Stimulated activated CD8-positive, alpha-beta memory T cell treated with anti-CD3 and anti-CD28 coated beads, Interleukin-4, amount 100 ng/mL, for 24 hours (primary cell): ENCODE measurements at regions not wholly inside any gene's neighbourhood (a gene's known extent, or its start where the extent isn't known, plus 50 kb on each side); places are given as distances from the start of the nearest gene placed in this dataset.

ENCODE experiments used
- DNase-seq: peaks from one replicate; pipeline ENCODE4 v3.0.0-alpha.2; 2020; ENCODE audit warnings: low read depth

DNA sequence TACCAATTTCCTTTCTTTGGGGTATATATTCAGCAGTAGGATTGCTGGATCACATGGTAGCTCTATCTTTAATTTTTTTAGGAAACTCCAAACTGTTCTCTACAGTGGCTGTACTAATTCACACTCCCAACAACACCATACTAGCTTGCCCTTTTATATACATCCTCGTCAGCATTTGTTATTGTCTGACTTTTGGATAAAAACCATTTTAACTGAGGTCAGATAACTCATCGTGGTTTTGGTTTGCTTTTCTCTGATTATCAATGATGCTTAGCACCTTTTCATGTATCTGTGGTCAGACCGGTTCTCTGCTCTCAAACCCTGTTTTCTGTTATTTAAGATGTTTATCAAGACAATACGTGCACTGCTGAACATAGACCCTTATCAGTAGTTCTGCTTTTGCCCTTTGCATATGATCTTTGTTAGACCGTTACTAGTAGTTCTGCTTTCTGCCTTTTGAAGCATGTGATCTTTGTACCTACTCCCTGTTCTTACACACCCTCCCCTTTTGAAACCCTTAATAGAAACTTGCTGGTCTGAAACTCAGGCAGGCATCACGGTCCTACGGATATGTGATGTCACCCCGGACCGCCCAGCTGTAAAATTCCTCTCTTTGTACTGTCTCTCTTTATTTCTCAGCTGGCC, 474.3 kb downstream of the RSL24D1 start:
- DNase-seq: no peak

DNA sequence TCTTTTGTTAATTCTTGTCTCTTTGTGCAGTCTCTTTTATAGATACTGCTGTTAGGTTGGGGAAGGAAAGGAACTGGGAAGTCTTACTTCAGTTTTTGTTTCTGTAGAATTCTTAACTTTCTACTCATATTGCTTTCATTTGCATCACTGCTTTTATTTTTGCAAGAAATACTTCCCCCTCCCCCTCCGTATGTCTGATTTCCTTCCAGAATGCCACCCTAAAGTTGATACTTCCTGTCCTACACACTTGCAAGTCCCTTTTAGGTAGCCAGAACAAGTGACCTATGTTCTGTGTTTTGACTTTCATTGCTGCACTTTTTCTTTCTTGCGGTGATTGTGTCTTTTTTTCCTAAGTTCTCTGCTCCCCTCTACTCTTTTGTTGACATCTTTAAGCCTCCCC, 477.4 kb downstream of the RSL24D1 start:
- no peak for DNase-seq

- DNase-seq: no peak
These were observed 488.7 kb downstream of the RSL24D1 start for GRCh38 chr15:54707805-54708752.

DNA sequence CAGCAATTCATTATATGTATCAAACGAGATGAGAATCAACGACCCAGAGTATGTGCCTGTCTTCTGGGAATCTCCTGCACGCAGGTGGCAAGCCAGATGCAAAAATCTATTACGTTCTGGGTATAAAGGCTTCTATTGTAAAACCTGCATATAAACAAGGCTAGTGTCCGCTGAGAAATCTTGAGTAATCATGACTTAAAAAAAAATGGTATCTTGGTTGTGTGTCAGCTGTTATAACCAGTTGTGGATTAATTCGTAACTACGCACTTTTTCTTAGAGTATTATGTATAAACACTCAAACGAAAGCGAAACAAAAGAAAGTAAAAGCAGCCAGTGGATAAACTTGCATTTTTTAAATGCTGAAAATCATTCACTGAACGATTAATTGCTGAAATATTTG, 509.1 kb downstream of the RSL24D1 start:
- no peak for DNase-seq
